GM18867 (cell line): ENCODE measurements at regions not wholly inside any gene's neighbourhood (a gene's known extent, or its start where the extent isn't known, plus 50 kb on each side); places are given as distances from the start of the nearest gene placed in this dataset.

Experiments
- ATAC-seq: cut with Tn5 transposase; IDR thresholded peaks from one replicate; pipeline ENCODE4 v1.9.1; 2021; ENCODE audit warnings: mild to moderate bottlenecking, moderate library complexity; ENCODE audit not compliant: unreplicated experiment

GRCh38 chr1:30033256-30034104 is 689.9 kb downstream of the MATN1 start:
- no peak for ATAC-seq

GRCh38 chr1:30032302-30032701 is 691.1 kb downstream of the MATN1 start:
- ATAC-seq = no peak

- no peak for ATAC-seq
Observed at GRCh38 chr1:30029677-30030076, 693.7 kb downstream of the MATN1 start.

- no peak for ATAC-seq
Observed at GRCh38 chr1:30028939-30029338, 694.4 kb downstream of the MATN1 start.

DNA sequence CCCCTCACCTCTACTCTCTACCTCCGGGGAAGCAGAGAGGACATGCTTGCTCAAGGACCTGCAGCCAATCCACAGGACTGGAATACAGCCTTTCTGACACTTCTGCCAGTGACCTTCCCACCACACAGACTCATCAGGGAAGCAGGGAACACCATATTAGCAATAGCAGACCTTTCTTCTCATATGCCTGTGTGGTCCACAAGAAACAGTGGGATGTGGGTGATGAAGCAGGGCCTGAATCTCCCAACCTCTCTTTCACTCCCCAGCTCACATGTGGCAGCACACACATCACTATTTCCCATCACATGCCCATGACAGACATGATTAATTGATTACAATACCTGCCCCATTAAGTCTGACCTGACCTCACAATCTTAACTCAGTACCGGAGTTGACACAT is 695.1 kb downstream of the MATN1 start:
- no peak for ATAC-seq

DNA sequence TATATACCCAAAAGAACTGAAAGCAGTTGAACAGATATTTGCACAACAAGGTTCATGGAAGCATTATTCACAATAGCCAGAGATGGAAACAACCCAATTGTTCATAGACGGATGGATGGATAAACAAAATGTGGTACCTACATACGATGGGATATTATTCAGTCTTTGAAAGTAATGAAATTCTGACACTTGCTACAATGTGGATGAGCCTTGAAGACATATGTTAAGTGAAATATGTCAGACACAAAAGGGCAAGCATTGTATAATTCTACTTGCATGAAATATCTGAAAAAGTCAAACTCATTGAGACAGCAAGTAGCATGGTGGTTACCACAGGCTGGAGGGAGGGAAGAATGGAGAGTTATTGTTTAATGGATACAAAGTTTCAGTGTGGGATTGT is 696.1 kb downstream of the MATN1 start:
- no peak for ATAC-seq

DNA sequence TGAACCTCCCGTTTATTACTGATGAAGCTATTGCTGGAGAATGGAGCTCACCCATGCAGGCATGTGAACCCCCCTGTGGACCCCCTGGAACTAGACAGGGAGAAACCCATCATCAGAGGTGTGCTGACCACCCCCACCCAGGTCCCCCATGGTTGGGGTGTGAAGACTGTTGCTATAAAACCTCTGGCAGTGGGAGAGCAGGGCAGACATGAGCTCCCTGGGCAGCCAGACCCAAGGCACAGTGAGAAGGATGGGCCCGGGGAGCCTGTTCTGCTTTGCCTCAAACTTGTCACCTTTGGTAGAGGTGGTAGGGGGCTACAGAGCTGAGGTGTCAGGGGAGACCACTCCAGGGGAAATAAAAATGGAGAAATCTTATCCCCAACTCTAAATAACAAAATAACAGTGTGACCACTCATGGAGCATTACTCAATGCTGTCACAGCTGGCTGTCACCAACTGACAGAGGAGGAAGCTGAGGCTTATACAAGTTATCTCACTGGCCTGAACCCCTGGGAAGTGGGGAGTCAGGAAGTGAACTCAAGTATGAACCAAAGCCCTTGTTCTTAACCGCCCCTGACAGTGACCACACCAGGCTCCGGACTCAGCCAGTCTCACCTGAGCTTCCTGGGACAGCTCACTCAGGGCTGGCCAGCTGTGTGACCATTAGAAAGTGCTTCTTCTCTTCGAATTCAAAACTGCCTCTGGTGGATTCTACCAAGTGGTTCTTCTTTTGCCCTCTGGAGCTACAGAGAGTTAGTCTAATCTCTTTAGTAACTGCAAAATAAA is 698.8 kb downstream of the MATN1 start:
- ATAC-seq = no peak

DNA sequence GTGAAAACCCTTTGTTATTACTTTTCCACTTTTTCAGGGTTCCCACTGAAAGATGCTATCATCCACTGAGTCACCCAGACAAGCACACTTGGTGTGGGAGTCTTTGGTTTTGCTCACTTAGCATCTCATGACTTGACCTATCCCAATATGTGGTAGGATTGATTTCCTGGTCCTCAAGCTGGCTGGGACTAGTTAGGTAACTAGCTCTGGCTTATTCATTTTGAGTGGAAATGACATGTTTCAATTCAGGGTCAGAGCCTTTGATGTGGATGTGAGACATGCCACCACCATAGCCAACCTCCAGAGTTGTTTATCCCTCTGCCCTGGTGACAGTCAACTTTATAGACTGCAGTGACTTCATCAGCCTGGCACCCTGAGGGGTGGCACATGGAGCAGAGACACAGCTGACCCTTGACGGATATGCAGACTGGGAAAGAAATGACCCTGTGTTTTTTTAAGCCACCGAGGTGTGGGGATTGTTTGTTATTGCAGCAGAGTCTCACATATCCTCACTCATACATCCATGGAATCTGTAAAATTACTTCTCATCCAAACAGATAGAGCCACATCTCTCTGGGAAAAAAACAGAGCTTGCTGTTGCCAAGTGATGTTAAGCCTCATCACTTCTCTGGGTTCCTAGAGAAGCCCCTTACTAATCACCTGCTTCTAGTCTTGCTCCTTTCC is 699.9 kb downstream of the MATN1 start:
- no peak for ATAC-seq

DNA sequence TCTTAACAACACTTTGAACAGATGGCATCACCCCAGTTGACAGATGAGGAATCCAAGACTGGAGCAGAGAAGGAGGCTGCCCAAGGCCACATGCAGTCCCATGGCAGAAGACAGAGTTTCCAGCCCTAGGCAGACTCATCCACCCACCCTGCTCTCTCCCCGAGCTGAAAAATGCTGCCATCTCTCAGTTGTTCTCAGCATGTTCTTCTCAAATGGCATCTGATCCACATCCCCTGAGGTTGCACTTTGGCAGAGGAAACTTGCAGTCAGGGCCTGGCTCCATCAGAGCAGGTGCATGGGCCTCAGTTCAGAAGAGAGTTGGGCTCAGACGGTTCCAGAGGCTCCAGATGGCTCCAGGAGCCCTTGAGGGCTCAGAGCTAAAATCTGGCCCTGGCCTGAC is 709.4 kb downstream of the MATN1 start:
- ATAC-seq = no peak

DNA sequence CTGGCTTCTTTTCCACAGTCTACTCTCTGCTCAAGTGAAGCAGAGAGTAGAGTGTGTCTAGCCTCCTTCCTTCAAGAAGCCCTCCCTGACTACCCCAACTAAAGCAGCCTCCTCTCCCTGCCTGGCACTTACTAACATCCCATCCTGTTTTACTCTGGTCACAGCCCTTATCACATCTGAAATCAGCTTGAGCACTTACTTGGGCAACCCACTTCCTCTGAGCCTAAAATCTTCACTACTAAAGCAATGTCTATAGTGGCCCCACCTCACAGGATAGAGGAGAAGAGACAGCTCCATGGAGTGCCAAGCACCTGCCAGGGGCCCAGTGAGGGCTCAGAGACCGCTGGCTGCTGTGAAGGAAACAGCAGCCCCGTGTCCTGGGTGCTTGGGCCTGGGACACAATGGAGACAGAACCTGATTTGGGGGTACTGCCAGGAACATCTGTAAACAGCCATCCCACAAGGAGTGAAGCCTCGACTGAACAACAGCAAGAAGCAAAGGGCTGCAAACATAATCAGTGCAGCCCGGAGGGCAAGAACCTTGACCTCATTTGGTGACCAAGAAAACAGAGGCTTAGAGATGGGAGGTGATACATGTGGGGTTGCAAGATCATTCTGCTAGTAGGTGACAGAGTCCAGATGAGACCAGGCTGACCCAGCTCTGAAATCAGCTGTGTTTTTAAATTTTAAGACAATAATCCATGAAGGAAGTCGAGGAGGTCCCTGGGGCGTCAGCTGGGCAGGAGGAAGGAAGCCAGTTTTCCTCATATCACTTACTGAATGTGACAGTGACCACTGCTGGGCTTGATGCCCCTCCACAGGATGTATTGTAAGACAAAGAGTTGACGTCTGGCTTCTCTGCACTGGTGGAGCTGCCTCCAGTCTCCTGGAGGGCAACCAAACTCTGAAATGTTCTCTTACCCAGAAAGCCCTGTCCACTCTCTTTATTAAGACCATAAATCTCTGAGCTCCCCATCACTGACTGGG is 710.6 kb downstream of the MATN1 start:
- no peak for ATAC-seq

DNA sequence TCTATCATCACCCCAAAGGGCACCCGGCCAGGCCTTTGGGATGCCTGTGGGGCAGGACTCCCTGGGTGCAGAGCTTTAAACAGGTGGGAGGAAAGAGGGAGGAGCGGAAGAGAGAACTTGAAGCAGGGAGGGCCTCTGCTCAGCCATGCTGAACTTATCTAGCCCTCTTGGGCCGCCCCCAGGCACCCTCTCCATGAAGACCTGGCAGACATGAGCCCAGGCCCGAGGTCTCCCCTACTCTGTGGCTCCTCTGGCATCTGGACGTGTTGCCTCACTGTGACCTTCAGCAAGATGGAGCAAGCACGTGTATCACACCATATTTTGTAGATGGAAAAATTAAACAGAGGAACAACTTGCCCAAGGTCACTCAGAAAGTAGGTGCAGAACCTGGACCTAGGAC is 711.4 kb downstream of the MATN1 start:
- no peak for ATAC-seq

- ATAC-seq = no peak
Observed at GRCh38 chr1:30010506-30011106, 712.8 kb downstream of the MATN1 start.

DNA sequence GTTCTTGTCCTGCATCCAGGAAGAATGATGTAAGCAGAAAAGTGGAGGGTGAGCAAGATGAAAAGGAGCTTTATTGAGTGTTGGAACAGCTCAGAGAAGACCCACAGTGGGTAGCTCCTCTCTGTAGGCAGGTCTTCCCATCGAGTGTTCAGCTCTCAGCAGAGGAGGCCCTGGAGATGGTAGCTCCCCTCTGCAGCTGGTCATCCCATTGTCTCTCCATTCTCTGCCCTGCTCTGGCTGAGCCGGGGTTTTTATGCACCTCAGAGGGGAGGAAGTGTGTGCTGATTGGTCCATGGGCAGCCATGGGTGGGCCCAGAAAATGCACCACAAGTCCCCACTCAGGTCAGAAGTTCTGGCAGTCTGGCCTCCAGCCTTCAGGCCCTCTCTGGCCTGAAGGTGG is 713.7 kb downstream of the MATN1 start:
- ATAC-seq = no peak

DNA sequence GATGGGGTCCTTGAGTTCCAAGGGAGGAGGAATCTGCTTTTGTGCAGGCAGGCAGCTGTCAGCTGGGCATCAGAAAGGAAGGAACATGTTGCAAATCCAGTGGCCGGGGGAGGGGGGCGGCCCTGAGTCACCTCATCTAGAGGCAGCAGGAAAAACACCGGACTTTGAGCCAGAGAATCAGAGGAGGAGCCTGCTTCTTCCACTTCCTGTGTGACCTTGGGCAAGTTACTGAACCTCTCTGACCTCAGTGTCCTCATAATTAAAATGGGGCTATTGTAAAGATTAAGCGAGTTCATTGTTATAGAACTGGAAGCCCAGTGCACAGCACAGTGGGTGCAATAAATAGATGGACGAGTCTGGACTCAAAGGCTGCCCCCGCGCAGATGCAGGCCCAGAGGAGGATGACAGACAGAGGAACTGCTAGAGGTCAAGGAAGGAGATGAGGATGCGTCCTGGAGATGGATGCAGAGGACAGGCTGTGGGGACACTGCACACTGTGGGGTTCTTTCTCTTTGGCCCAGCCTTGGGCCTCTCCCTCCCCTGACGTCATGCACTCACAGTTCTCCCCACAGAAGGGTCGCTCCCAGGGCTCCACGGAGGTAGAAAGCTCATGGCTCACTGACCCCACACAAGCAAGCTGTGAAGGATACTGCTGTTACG is 714.3 kb downstream of the MATN1 start:
- ATAC-seq = no peak

DNA sequence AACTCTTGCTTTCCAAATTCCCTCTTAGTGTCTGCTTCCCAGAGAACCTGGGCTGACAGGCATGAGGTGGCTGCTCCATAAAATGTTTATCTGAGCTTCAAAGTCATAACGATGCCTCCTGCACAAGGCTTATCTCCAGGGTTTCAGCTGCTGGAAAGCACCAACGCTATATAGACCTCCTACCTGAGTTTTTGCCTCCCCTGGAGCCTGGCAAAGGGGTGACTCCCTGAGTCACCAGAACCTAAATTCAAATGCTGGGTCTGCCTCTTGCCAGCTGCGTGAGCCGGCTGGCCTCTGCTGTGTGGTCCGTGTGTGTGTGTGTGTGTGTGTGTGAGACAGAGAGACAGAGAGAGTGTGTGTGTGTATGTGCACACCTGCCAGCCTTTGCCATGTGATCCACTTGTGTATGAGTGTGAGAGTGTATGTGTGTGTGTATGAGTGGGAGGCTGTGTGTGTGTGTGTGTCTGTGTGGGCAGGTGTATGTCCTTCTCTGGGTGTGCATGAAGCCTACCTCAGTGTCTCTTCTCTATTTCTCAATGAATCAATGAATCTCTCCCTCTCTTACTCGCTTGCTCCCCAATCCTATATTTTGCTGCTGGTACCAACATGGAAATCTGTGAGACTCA is 714.9 kb downstream of the MATN1 start:
- no peak for ATAC-seq

- ATAC-seq = no peak
Observed at GRCh38 chr1:30005972-30006619, 717.3 kb downstream of the MATN1 start.

DNA sequence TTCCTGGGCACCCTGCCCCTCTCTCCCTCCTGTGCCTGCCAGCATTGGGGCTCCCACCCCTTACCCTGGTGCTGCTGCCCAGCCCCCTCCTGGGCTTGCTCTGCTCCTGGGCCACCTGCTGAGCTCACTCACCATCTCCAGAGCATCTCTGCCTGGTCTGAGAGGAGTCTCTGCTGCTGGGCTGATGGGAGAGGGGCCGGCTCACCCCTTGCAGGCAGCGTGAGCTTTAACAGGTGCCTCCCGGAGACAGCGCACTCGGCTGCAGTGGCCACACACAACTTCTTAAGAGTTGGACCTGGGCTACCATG is 721.7 kb downstream of the MATN1 start:
- no peak for ATAC-seq

GRCh38 chr1:30001011-30001731 is 722.2 kb downstream of the MATN1 start:
- ATAC-seq = no peak
